HG03571 (cell line): ENCODE measurements at regions not wholly inside any gene's neighbourhood (a gene's known extent, or its start where the extent isn't known, plus 50 kb on each side); places are given as distances from the start of the nearest gene placed in this dataset.

ENCODE experiments used
- ATAC-seq: cut with Tn5 transposase; IDR thresholded peaks from one replicate; pipeline ENCODE4 v1.9.1; 2021; ENCODE audit not compliant: unreplicated experiment

DNA sequence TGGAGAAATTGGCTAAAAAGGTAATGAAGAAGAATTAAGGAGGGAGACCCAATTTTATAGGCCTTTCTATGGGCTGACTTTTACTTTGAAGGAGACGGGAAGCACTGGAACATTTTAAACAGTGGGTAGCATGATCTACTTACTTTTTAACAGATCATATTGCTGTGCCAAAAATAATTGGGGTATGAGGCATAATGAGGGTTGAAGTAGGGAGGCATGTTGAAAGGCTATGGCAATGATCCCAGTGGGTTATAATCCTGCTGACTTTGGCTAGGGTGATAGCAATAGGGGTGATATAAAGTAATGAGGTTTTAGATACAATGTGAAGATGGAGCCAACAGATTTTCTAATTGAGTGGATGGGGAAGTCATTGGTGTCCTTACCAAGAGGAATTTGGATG is 73.2 kb downstream of the GPR37 start:
- no peak for ATAC-seq

DNA sequence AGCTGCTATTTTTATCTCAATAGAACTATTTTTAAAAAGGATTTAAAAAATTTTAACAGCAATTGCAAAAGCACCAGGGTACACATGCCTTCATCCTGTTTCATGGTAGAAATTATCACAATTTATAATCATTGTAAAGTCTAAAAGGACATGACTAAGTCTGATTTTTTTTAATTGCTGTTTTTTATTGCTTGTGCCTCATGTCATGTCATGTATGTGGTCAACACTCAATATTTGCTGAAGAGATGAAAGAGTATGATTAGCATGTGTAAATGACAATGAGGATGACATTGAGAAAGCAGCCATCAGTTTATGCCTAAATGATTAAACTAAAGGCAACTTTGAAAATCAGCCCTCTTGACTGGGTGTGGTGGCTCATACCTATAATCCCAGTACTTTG is 74.8 kb downstream of the GPR37 start:
- no peak for ATAC-seq

DNA sequence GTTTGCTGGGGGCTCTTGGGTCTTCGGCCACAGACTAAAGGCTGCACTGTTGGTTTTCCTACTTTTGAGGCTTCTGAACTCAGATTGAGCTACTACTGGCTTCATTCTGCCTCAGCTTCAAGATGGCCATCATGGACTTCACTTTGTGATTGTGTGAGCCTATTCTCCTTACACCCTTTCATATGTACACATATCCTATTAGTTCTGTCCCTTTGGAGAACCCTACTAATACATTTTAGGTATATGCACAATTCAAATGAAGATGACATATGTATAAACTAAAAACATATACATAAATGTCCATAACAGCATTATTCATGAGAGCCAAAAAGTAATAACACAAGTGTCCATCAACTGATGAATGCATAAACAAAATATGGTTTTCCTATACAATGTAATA is 75.7 kb downstream of the GPR37 start:
- no peak for ATAC-seq

DNA sequence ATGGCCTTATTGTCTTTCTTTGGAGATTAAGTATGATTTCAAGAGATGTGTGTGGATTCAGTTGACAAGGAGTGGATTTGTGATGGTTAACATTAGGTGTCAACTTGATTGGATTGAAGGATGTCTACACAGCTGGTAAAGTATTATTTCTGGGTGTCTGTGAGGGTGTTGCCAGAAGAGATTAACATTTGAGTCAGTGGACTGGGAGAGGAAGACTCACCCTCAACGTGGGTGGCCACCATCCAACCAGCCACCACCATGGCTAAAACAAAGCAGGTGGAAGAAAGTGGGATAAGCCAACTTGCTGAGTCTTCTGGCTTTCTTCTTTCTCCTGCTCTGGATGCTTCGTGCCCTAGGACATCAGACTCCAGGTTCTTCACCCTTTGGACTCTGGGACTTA is 76.1 kb downstream of the GPR37 start:
- no peak for ATAC-seq

DNA sequence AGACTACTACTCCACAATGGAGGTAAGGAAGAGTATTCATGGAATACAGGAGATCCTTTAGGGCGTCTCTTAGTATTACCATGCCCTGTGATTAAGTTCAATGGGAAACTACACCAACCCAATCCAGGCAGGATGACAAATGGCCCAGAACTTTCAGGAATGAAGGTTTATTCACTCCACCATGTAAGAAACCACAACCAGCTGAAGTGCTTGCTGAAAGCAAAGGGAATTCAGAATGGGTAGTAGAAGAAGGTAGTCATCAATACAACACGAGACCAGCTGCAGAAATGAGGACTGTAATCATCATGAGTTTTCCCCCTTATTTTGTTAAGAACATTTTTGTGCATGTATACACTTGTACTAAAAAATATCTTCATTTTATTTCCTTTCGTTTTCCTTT is 76.6 kb downstream of the GPR37 start:
- ATAC-seq, result no peak

DNA sequence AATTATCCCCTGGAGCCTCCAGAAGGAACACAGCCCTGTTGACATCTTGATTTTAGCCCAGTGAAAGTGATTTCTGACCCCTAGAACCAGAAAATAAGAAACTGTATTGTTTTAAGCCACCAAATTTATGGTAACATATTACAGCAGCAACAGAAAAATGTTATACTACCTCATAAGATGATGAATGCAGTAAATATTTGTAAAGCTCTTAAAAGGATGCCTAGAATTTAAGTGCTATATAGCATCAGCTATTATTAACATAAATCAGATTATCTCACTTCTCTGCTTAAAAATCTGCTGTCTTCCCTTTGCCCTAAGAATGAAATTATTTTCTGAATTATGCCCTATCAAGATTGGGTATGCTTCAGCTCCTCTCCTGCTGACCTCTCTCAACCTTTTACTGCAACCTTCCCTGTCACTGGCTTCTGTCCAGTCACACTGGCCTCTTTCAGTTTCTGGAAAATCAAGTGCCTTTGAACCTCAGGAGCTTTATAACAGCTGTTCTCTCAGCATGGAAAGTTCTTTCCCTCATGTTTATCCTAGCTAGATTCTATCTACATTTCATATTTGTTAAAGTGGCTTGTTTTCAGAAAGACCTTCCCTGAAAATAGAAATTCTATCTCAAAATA is 78.9 kb downstream of the GPR37 start:
- no peak for ATAC-seq

DNA sequence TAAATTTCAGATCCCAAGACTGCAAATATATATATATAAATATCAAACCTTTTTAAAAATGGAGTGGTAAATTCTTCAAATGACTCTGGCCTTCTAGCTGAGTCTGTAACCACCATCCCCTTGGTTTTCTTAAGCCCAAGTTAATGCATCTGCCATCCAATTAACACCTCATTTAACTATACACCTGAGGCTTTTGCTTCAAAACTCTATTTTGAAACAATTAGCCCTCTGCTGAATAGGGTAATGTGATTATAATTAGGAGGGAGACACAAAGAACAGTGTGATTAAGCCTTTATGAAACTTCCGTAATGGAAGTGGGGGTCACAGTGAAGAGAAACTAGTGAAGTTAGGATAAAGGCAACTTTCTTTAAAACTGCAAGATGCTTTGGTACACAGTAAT is 83.6 kb downstream of the GPR37 start:
- ATAC-seq, result no peak

DNA sequence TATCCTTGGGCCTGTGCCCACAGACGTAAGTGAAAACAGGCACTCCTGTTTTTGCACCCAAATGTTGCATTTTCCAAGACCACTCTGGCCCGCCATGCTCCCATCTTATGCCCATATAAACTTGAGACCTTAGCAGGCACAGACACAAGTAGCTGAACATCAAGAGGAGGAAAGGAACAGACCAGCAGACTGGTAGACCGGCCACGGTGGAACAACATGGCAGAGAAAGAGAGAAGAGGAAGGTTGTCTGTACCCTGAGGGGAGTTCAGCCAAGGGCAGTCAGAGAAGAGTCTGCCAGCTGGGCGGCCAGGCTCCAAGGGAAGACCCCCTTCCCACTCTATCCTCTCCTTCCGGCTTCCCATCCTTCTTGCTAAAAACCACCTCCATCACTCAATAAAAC is 85.3 kb downstream of the GPR37 start:
- no peak for ATAC-seq

DNA sequence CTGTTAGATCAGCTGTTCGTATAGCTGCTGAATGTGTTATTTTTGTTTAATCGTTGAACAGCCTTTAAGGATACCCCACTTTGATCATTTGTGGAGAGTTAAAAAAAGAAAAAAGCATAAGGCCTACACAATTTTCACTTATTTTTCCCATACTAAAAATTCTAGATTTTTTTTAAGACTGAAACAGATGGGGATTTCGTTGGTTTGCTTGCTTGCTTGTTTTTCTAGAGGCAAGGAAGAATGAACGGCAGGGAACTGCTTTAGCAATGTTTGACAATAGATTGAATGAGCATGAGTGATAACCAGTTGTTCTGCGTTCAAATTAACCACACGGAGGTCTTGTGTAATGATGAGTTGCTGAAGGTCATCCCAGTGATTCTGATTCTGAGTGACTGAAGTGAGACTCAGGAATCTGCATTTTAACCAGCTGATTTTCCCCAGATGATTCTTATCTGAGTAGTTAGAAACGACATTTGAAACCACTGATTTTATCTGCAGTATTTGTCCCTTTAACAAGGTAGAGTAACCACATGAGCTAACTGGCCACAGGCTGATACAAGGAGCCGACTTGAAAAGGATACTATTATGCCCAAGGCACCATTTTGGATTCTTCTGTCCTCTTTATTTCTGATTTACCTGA is 85.9 kb downstream of the GPR37 start:
- ATAC-seq, result no peak

DNA sequence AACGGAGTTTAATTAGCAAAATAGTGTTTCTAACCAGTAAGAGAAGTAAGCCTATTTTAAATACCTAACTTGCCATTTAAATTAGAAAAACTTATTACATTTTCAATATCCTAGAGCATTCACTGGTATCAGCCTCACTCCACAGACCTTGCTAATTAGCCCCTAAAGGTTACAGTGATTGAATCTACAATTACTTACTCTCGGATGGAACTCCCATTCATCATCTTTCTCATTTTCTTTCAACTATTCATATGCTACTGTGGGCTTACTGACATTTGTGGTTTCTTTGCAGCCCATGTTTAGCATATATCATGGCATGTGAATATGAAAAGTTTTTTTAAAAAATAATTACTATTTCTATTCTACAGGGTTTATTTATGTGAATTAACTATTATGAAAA is 86.4 kb downstream of the GPR37 start:
- no peak for ATAC-seq

DNA sequence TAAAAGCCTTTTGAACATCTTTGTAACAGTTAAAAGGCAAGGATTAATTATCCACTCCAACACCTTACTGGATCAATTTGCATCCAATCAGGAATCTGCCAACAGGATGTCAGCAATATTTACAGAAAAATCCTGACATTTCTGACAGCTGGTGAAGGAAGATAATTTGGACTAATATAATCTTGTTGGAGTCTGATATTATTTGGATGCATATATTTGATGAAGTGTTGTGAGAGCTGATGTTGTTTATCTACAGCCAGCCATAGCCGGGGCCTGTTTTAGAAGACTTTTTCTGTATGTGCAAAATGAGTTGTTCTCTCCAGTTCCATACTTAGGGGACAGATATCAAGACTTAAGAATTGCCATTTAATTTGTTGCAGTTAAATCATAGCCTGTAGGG is 91.1 kb downstream of the GPR37 start:
- no peak for ATAC-seq

DNA sequence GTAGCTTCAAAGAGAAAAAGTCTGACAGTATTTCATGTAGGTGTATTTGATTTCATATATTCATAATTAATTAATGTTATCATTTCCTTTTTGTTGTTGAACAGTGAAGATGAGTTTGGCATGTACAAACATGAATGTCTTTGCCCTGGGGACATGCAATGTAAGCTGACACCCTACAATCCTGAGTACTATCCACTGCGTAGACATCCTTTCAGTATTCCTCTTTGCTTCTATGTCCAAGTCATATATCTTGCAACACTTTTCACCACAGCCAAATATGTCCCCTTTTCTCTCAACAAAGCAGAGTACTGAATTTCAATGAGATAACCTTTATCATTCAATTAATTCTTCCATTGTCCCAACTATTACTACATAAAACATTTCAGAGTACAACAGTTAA is 93.6 kb downstream of the GPR37 start:
- no peak for ATAC-seq

DNA sequence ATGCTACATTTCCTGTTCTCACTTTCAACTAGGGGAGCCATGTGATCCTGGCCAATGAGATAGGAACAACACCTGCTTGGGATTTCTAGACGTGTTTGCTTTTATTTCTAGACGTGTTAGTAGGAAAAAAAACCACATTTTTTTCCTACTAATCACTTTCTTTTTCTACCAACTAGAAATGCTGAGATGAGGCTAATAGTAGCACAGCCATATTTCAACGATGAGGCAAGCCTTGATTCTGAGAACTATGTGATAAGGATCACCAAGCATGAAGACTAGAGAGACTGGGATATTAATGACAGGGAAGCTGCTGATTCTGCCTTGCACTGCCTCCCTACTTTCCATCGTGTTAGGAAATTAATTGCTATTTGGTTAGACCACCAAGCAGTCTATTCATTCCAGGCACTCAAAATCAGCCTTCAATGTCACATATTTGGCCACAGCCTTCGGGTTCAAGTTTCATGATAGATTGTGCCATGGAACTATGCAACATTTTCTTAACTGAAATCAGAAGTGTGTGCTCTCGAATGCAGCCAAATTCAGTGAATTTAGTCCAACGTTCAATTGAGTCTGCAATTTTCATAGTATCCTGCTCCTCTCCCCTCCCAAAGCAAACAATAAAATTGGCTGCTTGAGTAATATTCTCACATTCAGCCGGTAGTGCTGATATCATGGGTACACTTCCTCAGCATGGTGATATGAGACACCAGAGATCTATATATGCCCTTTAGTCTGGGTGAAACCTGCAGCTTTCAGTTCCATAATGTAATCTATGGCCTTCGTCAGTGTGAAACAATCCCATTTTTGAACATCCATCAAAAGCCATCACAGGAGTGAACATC is 98.1 kb downstream of the GPR37 start:
- ATAC-seq, result no peak

DNA sequence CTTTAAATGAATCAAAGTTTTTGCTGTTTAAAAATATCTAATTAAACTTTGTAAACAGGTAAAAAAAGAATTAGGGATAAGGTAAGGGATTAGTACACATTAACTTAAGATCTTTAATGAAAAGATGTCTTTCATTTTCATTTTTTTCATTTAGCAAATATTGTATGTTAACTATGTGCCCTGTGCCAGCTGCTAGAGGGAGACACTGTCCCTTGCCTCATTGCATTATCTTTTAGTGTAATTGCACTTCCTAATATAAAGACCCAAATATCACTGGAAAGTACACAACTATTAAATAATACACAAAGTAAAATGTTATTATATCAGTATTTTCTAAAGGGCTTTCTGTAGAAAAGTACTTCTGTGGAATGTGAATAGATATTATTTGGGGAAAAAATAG is 102.7 kb downstream of the GPR37 start:
- ATAC-seq, result no peak

DNA sequence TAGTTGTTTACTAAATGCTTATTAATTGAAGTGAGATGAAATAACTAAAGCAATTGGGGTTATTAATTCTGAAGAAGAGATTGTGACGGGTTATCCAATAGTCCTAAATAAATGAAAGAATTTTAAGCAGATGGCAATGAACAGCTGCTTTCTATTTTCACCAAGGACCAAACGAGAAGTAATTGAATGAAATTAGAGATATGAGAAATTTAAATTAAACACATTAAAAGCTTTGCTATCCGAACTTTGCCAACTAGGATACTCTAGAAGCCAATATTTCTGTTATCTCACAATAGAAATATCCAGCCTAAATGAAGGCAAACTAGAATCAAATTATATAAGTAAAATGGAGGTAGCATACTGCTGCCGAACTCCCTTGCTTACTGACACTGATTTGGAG is 103.2 kb downstream of the GPR37 start:
- ATAC-seq, result no peak

DNA sequence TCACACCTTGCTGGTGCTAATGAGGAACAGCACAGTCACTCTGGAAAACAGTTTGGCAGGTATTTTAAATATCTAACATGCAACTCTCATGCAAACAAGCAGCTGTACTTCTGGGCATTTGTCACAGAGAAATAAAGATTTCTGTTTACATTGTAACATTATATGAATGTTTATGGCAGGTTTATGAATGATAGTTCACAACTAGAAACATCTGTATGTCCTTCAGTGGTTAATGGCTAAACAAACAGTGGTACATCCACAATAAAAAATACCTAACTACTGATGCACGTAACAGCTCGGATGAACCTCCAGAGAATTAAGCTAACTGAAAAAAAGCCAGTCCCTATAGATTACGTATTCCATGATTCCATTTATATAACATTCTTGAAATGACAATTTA is 109.6 kb downstream of the GPR37 start:
- no peak for ATAC-seq

DNA sequence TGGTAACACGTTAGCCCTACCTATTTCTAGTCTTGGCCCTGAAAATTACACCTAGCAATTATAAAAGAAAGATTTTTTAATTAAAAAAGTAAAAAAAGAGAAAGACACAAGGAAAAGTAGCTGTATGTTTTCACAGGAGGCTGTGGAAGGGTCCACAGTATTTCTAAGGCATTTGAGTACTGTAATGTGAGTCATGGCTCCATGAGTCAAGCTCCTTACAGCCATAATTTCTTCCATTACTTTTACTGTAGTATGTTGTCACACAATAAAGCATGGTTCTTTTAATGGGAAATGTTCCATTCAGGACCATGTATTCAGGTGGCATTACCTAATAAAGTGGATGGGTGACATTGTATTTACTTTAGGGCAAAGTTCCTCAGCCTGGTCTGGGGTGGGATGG is 113.4 kb downstream of the GPR37 start:
- ATAC-seq, result no peak

DNA sequence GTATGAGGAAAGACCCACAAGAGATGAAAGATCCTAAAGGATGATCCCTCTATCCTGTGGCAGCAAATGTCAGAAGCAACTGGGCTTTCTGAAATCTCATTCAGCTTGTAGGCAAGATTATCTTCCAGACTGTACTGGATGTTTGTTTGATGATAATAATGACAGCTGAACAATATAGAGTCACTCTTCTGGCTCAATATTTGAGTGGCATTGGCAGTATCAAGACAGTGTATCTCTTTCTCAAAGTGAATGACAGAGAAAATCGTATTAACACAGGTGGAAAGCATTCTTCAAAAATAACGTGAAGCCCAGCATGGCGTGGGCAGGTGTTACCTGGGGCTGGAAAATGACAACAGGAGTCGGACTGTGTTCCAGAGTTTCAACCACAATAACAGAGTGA is 114.5 kb downstream of the GPR37 start:
- no peak for ATAC-seq

DNA sequence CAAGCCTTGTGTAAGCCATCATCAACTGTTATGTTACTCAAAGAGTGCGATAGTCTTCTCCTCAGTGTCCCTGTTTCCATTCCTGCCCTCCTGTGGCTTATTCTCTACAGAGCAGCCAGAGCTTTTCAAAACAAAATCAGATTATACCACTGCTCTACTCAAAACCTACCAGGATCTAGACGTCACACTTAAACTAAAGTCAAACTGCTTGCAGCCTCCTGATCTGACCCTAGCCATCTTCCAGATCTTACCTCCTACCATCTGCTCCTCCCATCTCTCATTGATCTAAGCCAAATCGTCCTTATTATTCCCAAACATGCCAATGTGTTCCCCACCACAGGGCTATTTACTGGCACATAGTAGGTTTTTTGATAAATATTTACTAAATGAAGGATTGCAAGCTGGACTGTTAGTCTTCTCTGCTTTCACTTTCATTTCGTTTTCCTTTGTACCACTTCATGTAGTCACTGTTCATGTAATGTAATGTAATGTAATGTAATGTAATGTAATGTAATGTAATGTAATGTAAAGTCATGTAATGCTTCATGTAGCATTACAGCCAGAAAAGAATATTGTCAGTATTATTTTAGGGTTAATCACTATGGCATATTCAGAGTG is 116.1 kb downstream of the GPR37 start:
- ATAC-seq, result no peak

DNA sequence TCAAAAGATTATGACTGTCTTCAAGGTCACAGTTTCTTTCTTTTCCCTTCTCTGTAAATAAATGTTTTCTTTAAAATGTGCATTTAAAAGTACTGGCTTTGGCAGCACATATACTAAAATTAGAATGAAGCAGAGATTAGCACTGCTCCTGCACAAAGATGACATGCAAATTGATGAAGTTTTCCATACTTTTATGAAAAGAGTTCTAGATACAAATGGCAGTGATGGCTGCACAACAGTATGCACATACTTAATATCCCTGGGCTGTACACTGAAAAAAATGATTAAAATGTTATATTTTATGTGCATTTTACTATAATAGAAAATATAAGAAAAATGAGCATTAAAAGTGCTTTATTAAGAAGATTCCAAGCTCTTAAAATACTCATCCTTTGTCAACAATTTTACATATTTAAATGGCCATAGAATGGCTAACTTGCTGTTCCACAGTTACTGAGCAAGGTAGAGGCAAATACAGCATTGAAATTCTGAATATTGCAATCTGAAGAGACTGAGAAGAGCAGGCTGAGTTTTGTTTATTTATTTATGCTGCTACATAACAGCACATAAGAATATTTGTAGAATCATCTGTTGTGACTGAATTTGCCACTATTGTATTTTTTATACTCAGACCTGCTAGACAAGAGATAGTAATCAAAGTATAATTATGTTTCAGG is 117.8 kb downstream of the GPR37 start:
- ATAC-seq, result no peak

DNA sequence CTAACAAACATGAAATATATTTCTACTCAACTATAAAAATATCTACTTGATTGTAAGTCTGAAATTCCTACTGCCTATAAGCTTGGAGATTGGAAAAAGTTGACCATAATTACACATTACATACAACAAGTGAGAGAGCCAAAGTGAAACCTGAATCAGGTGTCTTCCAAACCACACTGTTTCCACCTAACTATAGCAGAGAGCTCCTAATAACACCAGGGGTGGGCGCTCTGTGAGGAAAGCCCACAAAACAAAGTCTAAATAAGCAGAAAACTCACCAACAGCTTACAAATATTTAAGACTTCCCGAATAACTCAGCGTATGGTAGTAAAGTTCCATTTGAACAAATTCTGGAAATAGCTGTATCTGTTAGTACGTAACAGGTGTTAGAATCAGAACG is 119.9 kb downstream of the GPR37 start:
- no peak for ATAC-seq
